Heart right ventricle (tissue), 16 donors: ENCODE measurements at regions not wholly inside any gene's neighbourhood (a gene's known extent, or its start where the extent isn't known, plus 50 kb on each side); places are given as distances from the start of the nearest gene placed in this dataset.

Experiments used
- ATAC-seq, 8 donors: fragments of 200-7000 bp; cut with Tn5 transposase; one replicate each; pipeline ENCODE4 v1.9.1; 2020; ENCODE audit warnings: mild to moderate bottlenecking in 8 of 8, moderate library complexity in 8 of 8, moderate number of reproducible peaks in 1 of 8
- DNase-seq, 2 donors: peaks; one replicate each; pipeline ENCODE4 v3.0.0-alpha.2; 2020
- H3K27ac ChIP-seq, 10 donors: fragments of 200-600 bp; sonication (generic) in 2 of 10; one replicate each; pipeline versions ENCODE4 v1.5.0 to v1.8.0; 2020 to 2022; ENCODE audit warnings: mild to moderate bottlenecking in 3 of 10
- H3K27me3 ChIP-seq, 7 donors: fragments of 200-600 bp; one replicate each; pipeline ENCODE4 v1.8.0; 2021 to 2022; ENCODE audit warnings: mild to moderate bottlenecking in 2 of 7
- H3K36me3 ChIP-seq, 9 donors: fragments of 200-600 bp; sonication (generic) in 1 of 9; one replicate each; pipeline versions ENCODE4 v1.5.0 to v1.8.0; 2020 to 2022; ENCODE audit warnings: mild to moderate bottlenecking in 2 of 9
- H3K4me1 ChIP-seq, 9 donors: fragments of 200-600 bp; sonication (generic) in 1 of 9; one replicate each; pipeline versions ENCODE4 v1.5.0 to v1.8.0; 2020 to 2022; ENCODE audit warnings: mild to moderate bottlenecking in 4 of 9
- H3K4me3 ChIP-seq, 10 donors: fragments of 200-600 bp; sonication (generic) in 2 of 10; one replicate each; pipeline versions ENCODE4 v1.5.0 to v1.8.0; 2020 to 2022; ENCODE audit warnings: mild to moderate bottlenecking in 7 of 10, moderate library complexity in 2 of 10
- H3K9me3 ChIP-seq, 11 donors: fragments of 200-600 bp in 10 of 11; sonication (generic) in 2 of 11; one replicate each; pipeline versions ENCODE4 v1.5.0 to v1.8.0; 2013 to 2022; ENCODE audit warnings: mild to moderate bottlenecking in 2 of 11, control low read depth in 1 of 11, moderate library complexity in 1 of 11
- WGBS, 2 donors: extraction: QIAGEN DNeasy Blood & Tissue Kit; methylation state at CpG; one replicate each; pipeline ENCODE4 v1.1.7; 2013; ENCODE audit warnings: inconsistent platforms in 1 of 2; 5-methylcytosine and 5-hydroxymethylcytosine counted together
- intact Hi-C, 10 donors: fragments of 100-400 bp; cut with DNase I; formaldehyde crosslinking; loops; one replicate each; pipeline versions ENCODE4 v1.11.1 to v1.14.2; 2022
- TF ChIP-seq, protein P1 (sequence below), 9 donors: fragments of 200-600 bp; sonication (generic) in 2 of 9; IDR thresholded peaks; one replicate each; pipeline versions ENCODE4 v1.5.0 to v1.8.0; 2021 to 2022; ENCODE audit warnings: antibody characterized with exemption in 9 of 9, mild to moderate bottlenecking in 5 of 9, moderate library complexity in 1 of 9
- donor health status: Arrhythmogenic right ventricular cardiomyopathy.
- donor health status: ischemic (EF 13 %, LVEDD 7.1; RV severe dilation, severe dysfunction).
- donor health status: healthy with polysubstance abuse.
- donor health status: DM: no; HTN: yes; CAD: no.
- donor health status: DM: no; HTN: no; CAD: no.
- donor health status: ischemic (EF 25% LVEDD 6.9; RV normal size, moderate dysfunction).
- donor health status: ischemic (EF 25% LVEDD 5.7; RV mildly dilated, moderate dysfunction).
- donor health status: healthy.
- donor health status: DM: yes; HTN: yes; CAD: no.
- donor health status: Ischemic cardiomyopathy.
- donor health status: ischemic (EF 35%, LVEDD 5.7; RV mildly dilated, moderate dysfunction).
- donor health status: nonischemic (EF 11% LVEDD 7.7; RV severe dilation, severe dysfunction).
- donor health status: DM: yes; HTN: yes; CAD: no.
- donor health status: PGD.
- donor health status: ischemic (EF 29% LVEDD 5.4; RV normal size, mild dysfunction).
- donor health status: nonischemic (EF 23%, LVEDD 6.1; RV moderate dilation, normal function).

DNA sequence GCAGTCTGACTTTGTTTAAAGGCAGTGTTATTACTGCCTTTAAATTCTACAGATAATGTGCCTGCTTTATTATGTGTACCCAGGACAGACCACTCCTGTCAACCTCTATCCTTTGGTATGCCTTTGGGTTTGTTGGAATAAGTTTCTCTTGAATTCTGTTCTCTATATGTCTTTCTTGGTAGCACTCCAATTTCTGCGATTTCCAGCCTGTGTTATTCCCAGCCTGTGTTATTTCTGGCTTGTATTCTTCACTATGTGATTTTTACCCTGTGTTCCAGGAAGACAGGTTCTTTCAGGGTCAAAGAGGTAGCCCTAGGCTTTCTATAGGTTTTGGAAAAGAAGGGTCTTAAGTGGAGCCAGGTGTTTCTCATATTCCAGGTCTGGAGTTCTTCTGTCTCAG is 407.4 kb upstream of the AZI2 start:
- no peak overlapping the region for H3K27ac ChIP-seq
- WGBS, 2 donors, result 31 to 35% methylated on average over 1 of the region's 1 CpG
- ATAC-seq (no peak), DNase-seq (no peak)
- no peak overlapping the region for H3K4me3 ChIP-seq
- H3K27me3 ChIP-seq, result no peaks in the 10 kb centered on the region
- no peaks in the 10 kb centered on the region for H3K36me3 ChIP-seq
- TF ChIP-seq, protein P1, sequence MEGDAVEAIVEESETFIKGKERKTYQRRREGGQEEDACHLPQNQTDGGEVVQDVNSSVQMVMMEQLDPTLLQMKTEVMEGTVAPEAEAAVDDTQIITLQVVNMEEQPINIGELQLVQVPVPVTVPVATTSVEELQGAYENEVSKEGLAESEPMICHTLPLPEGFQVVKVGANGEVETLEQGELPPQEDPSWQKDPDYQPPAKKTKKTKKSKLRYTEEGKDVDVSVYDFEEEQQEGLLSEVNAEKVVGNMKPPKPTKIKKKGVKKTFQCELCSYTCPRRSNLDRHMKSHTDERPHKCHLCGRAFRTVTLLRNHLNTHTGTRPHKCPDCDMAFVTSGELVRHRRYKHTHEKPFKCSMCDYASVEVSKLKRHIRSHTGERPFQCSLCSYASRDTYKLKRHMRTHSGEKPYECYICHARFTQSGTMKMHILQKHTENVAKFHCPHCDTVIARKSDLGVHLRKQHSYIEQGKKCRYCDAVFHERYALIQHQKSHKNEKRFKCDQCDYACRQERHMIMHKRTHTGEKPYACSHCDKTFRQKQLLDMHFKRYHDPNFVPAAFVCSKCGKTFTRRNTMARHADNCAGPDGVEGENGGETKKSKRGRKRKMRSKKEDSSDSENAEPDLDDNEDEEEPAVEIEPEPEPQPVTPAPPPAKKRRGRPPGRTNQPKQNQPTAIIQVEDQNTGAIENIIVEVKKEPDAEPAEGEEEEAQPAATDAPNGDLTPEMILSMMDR (IDR thresholded peaks at IDR 0.05), result no peak
- H3K4me1 ChIP-seq, result peaks cover 0 to 2% (median 0%) of the 10 kb centered on the region in 9 donors
- intact Hi-C loops, result no loop called here
- peaks cover 0 to 18% (median 2%) of the 10 kb centered on the region in 11 donors for H3K9me3 ChIP-seq

- TF ChIP-seq, protein P1 (IDR thresholded peaks at IDR 0.05), result no peak
- Histone ChIP-seq H3K4me3 (no peak overlapping the region), H3K27ac (no peak overlapping the region), H3K36me3 (no peaks in the 10 kb centered on the region), H3K4me1 (peaks cover 0 to 2% (median 0%) of the 10 kb centered on the region in 9 donors), H3K27me3 (no peaks in the 10 kb centered on the region), H3K9me3 (peaks cover 0 to 4% (median 0%) of the 10 kb centered on the region in 11 donors)
- DNase-seq (no peak), ATAC-seq (no peak)
- intact Hi-C loops, result no loop called here
Measured at GRCh38 chr3:28758115-28758514, 409.5 kb upstream of the AZI2 start.

GRCh38 chr3:28761375-28761774 is 412.8 kb upstream of the AZI2 start:
- 0 to 92% methylated on average over 1 of the region's 1 CpG for WGBS, 2 donors
- intact Hi-C loops, result no loop called here

DNA sequence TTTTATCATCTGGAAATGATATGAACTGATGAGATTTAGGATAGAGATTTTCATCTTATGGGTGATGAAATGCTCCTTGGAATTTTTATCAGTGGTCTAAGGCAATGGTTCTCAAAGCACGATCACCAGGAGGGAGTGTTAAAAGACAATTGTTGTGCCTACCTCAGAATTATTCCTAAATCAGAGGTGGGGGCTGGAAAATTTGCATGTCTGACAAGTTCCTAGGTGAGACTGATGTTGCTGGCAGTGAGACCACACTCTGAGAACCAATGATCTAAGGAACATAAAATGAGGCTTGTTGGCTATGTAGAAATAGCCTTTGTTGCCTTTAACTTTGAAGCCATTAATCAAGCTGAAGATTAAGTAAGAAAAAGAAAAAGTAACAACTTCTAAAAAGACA is 416.6 kb upstream of the AZI2 start:
- no peak overlapping the region for H3K27ac ChIP-seq
- 75 to 79% methylated on average over 1 of the region's 1 CpG for WGBS, 2 donors
- H3K27me3 ChIP-seq, result no peaks in the 10 kb centered on the region
- intact Hi-C loops, result no loop called here
- no peaks in the 10 kb centered on the region for H3K4me1 ChIP-seq
- H3K4me3 ChIP-seq, result no peak overlapping the region
- ATAC-seq, result no peak
- H3K36me3 ChIP-seq, result no peaks in the 10 kb centered on the region
- peaks cover 0 to 18% (median 0%) of the 10 kb centered on the region in 11 donors for H3K9me3 ChIP-seq
- no peak for DNase-seq
- TF ChIP-seq, protein P1 (IDR thresholded peaks at IDR 0.05), result no peak

More at GRCh38 chr3:28761375-28761774, 412.8 kb upstream of the AZI2 start:
- no peaks in the 10 kb centered on the region for H3K27me3 ChIP-seq
- H3K36me3 ChIP-seq, result no peaks in the 10 kb centered on the region
- no peaks in the 10 kb centered on the region for H3K9me3 ChIP-seq
- H3K27ac ChIP-seq, result no peak overlapping the region
- DNase-seq, result no peak
- no peak for ATAC-seq
- no peak overlapping the region for H3K4me3 ChIP-seq
- no peaks in the 10 kb centered on the region for H3K4me1 ChIP-seq
- TF ChIP-seq, protein P1 (IDR thresholded peaks at IDR 0.05), result no peak
